ENCODE measurements at regions not wholly inside any gene's neighbourhood (a gene's known extent, or its start where the extent isn't known, plus 50 kb on each side); places are given as distances from the start of the nearest gene placed in this dataset.

DNA sequence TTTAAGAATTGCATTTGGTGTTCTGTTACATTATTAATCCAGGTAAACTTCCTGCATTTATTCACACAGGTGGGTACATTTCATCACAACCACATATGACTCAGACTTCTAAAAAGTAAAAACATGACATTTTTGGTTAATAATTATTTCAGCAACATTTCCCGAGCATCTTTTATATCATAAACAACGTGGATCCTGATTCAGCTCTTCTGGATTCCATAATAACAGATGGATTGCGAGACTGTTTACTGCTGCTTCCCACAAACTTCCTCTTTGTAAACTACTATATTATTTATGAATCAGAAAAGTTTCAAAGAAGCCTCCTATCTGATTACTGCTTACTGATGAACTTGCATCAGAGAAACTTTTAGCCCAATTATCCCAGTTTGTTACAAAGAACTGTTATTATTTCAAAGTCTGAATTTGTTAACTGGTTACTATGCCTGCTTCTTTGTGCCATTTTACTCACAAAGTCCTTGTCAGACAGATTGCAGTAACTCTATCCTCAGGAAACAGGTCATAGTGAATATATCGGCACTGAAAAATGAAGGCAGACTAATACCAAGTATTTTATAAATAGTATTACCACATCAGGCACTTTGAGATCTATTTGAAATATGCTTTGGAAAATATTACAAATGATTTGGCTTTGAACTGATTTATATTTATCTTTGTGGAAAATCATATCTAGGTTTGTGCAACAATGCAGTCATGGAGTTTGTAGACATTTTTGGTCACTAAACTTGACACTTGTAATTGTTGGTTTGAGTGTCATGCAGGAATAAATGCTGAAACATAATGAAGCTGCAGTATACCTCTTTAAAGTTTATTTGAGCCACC lies 511.6 kb downstream of the PLCL1 start:
- no peak overlapping the region for H3K9ac ChIP-seq (ENCODE audit: insufficient read length, low read depth)
- H3K9me3 ChIP-seq (ENCODE audit: insufficient read depth, low read length), result no peaks in the 10 kb centered on the region
- H3K36me3 ChIP-seq (ENCODE audit: insufficient read depth, insufficient read length, low read length), result no peaks in the 10 kb centered on the region
- DNase-seq (ENCODE audit: low read depth, low spot score), result no peak
- H3K4me3 ChIP-seq (ENCODE audit: insufficient read length, low read depth), result no peak overlapping the region
- no peak for TF ChIP-seq ZNF274 (IDR thresholded peaks at IDR 0.05; ENCODE audit: low read depth, low read length)
- TF ChIP-seq YY1 (IDR thresholded peaks at IDR 0.05; ENCODE audit: insufficient read depth, insufficient read length), result no peak
- TF ChIP-seq SUZ12 (IDR thresholded peaks at IDR 0.05; ENCODE audit: extremely low read depth, insufficient read depth, insufficient read length), result no peak
- H3K4me1 ChIP-seq (ENCODE audit: insufficient read depth, insufficient read length), result no peaks in the 10 kb centered on the region
- no peaks in the 10 kb centered on the region for H3K27me3 ChIP-seq (ENCODE audit: insufficient read depth, insufficient read length)

DNA sequence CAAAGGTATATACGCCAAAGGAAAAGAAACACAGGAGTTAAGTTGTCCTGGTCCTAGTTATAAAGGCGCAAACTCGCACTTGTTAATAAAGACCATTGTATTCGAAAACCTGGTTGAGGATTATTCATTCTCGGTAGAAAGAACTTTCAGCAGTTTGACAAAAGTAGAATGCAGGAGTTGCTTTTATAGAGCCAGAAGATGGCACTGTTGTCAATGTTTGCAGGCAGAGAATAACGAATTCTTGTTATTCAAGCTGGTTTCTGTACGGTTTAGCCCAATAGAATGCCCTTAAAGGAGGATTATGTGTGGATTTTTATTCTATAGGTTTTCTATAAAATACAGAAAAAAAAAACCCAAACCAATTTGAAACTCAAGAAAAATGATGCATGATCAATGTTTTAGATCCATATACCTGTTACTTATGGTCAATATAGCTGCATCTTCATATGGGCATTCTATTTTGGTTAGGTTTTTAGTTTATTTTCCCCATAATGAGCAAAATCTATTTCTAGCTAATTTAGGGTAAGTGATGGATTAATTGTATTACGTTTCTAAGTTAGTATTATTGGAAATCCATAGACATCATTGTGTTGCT lies 510.3 kb downstream of the PLCL1 start:
- H3K4me3 ChIP-seq (ENCODE audit: insufficient read length, low read depth), result no peak overlapping the region
- H3K9ac ChIP-seq (ENCODE audit: insufficient read length, low read depth), result no peak overlapping the region
- no peaks in the 10 kb centered on the region for H3K27me3 ChIP-seq (ENCODE audit: insufficient read depth, insufficient read length)
- H3K36me3 ChIP-seq (ENCODE audit: insufficient read depth, insufficient read length, low read length), result no peaks in the 10 kb centered on the region
- DNase-seq (ENCODE audit: low read depth, low spot score), result peak; percentile 61
- H3K9me3 ChIP-seq (ENCODE audit: insufficient read depth, low read length), result no peaks in the 10 kb centered on the region
- no peaks in the 10 kb centered on the region for H3K4me1 ChIP-seq (ENCODE audit: insufficient read depth, insufficient read length)
- TF ChIP-seq SUZ12 (IDR thresholded peaks at IDR 0.05; ENCODE audit: extremely low read depth, insufficient read depth, insufficient read length) (no peak), ZNF274 (IDR thresholded peaks at IDR 0.05; ENCODE audit: low read depth, low read length) (no peak), YY1 (IDR thresholded peaks at IDR 0.05; ENCODE audit: insufficient read depth, insufficient read length) (no peak)

DNA sequence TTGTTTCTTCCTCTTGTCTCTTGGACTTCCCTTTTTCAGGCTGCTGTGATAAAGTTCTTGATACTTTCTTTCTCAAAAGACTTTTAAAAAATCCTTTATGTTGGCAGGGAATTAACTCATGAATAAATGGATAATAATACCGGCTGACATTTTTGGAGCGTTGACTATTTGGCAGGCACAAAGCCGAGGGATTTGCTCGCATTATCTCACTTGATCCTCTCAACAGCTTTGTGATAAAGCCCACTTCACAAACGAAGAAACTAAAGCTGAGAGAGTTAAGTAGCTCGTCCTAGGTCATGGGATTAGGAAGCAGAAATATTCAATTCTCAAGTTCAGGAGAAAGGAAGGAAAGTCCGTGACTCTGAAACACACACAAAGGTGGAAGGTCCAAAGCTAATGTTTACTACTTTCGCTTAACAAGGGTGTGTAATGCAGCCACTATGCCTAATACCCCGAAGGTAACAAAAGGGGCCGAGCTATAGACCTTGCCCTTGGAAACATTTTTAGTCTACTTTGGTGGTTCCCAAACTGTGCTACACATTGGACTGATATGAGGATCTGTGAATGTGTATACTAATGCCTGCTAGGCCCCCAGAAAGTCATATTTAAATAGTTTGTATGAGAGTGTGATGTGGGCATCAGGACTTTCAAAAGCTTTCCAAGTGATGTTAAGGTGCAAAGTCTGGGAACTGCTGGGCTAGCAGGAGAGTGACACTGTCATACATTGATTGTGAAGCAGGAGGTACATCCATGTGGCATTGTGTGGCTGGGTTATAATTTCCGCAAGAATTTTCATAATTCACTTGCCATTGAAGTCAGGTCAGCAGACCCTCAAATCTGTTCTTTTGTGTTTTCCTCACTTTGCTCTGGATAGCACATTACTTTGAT lies 508.4 kb downstream of the PLCL1 start:
- no peak overlapping the region for H3K4me3 ChIP-seq (ENCODE audit: insufficient read length, low read depth)
- H3K9ac ChIP-seq (ENCODE audit: insufficient read length, low read depth), result no peak overlapping the region
- no peaks in the 10 kb centered on the region for H3K4me1 ChIP-seq (ENCODE audit: insufficient read depth, insufficient read length)
- H3K9me3 ChIP-seq (ENCODE audit: insufficient read depth, low read length), result no peaks in the 10 kb centered on the region
- no peak for DNase-seq (ENCODE audit: low read depth, low spot score)
- no peaks in the 10 kb centered on the region for H3K36me3 ChIP-seq (ENCODE audit: insufficient read depth, insufficient read length, low read length)
- H3K27me3 ChIP-seq (ENCODE audit: insufficient read depth, insufficient read length), result no peaks in the 10 kb centered on the region
- TF ChIP-seq SUZ12 (IDR thresholded peaks at IDR 0.05; ENCODE audit: extremely low read depth, insufficient read depth, insufficient read length) (no peak), ZNF274 (IDR thresholded peaks at IDR 0.05; ENCODE audit: low read depth, low read length) (no peak), YY1 (IDR thresholded peaks at IDR 0.05; ENCODE audit: insufficient read depth, insufficient read length) (no peak)

DNA sequence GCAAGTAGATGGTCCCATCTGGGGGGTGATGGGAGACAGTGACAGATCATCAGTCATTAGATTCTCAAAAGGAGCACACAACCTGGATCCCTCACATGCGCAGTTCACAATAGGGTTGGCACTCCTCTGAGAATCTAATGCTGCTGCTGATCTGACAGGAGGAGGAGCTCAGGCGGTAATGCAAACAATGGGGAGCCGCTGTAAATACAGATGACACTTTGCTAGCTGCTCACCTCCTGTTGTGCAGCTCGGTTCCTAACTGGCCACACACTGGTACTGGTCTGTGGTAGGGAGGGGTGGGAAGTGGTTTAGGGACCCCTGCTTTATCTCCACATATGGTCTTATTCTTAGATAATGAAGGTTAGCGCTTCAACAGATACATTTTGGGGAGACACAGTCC lies 506.6 kb downstream of the PLCL1 start:
- no peaks in the 10 kb centered on the region for H3K4me1 ChIP-seq (ENCODE audit: insufficient read depth, insufficient read length)
- H3K4me3 ChIP-seq (ENCODE audit: insufficient read length, low read depth), result no peak overlapping the region
- H3K9me3 ChIP-seq (ENCODE audit: insufficient read depth, low read length), result no peaks in the 10 kb centered on the region
- H3K27me3 ChIP-seq (ENCODE audit: insufficient read depth, insufficient read length), result no peaks in the 10 kb centered on the region
- TF ChIP-seq SUZ12 (IDR thresholded peaks at IDR 0.05; ENCODE audit: extremely low read depth, insufficient read depth, insufficient read length) (no peak), ZNF274 (IDR thresholded peaks at IDR 0.05; ENCODE audit: low read depth, low read length) (no peak), YY1 (IDR thresholded peaks at IDR 0.05; ENCODE audit: insufficient read depth, insufficient read length) (no peak)
- H3K9ac ChIP-seq (ENCODE audit: insufficient read length, low read depth), result no peak overlapping the region
- DNase-seq (ENCODE audit: low read depth, low spot score), result no peak
- H3K36me3 ChIP-seq (ENCODE audit: insufficient read depth, insufficient read length, low read length), result no peaks in the 10 kb centered on the region

DNA sequence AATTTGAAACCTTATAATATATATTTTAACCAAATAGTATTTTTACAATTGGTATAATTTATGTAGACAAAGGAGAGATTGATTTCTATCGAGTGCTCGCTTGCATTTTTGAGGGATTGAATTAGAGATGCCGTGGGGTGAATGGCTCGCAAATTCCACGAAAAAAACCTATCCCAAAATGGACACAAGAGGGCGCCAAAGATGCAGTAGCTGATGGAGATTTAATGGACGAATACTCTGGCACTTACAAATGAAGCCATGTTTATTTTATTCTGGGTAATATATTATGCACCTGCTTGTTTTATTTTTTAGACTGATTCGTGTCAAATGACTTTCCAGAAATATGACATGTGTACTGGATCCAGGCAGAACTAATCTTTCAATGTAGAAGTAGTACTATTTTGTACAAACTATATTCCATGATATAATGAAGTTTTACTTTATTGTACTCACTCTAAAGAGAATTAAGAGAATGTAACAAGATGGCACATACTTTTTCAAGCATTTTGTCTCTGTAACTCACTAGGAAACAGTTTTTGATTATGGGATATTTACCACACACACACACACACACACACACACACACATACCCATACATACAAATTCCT lies 505.4 kb downstream of the PLCL1 start:
- Histone ChIP-seq H3K9ac (ENCODE audit: insufficient read length, low read depth) (no peak overlapping the region), H3K36me3 (ENCODE audit: insufficient read depth, insufficient read length, low read length) (no peaks in the 10 kb centered on the region), H3K4me1 (ENCODE audit: insufficient read depth, insufficient read length) (no peaks in the 10 kb centered on the region), H3K9me3 (ENCODE audit: insufficient read depth, low read length) (no peaks in the 10 kb centered on the region), H3K27me3 (ENCODE audit: insufficient read depth, insufficient read length) (no peaks in the 10 kb centered on the region), H3K4me3 (ENCODE audit: insufficient read length, low read depth) (no peak overlapping the region)
- DNase-seq (ENCODE audit: low read depth, low spot score), result peak; percentile 47
- TF ChIP-seq SUZ12 (IDR thresholded peaks at IDR 0.05; ENCODE audit: extremely low read depth, insufficient read depth, insufficient read length) (no peak), ZNF274 (IDR thresholded peaks at IDR 0.05; ENCODE audit: low read depth, low read length) (no peak), YY1 (IDR thresholded peaks at IDR 0.05; ENCODE audit: insufficient read depth, insufficient read length) (no peak)

DNA sequence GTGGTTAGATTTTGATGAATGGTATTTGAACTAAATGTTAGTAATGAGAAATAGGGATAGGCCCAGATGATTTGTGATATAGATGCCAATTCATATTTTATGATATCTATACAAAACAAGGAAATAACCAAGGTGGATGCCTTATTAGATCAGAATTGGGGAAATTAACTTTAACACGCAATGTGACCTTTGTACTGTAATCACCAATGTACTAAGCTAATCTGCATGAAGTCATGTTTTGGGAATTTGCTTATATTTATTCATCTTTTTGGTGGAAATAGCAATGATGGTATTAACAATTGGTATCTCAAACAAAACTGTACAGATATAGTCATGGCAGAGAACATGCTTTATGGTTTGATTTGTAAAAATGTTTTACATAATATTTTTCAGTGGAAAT lies 504.7 kb downstream of the PLCL1 start:
- H3K27me3 ChIP-seq (ENCODE audit: insufficient read depth, insufficient read length), result no peaks in the 10 kb centered on the region
- H3K9me3 ChIP-seq (ENCODE audit: insufficient read depth, low read length), result no peaks in the 10 kb centered on the region
- no peaks in the 10 kb centered on the region for H3K4me1 ChIP-seq (ENCODE audit: insufficient read depth, insufficient read length)
- TF ChIP-seq SUZ12 (IDR thresholded peaks at IDR 0.05; ENCODE audit: extremely low read depth, insufficient read depth, insufficient read length), result no peak
- TF ChIP-seq ZNF274 (IDR thresholded peaks at IDR 0.05; ENCODE audit: low read depth, low read length), result no peak
- TF ChIP-seq YY1 (IDR thresholded peaks at IDR 0.05; ENCODE audit: insufficient read depth, insufficient read length), result no peak
- DNase-seq (ENCODE audit: low read depth, low spot score), result no peak
- no peaks in the 10 kb centered on the region for H3K36me3 ChIP-seq (ENCODE audit: insufficient read depth, insufficient read length, low read length)
- H3K4me3 ChIP-seq (ENCODE audit: insufficient read length, low read depth), result no peak overlapping the region
- H3K9ac ChIP-seq (ENCODE audit: insufficient read length, low read depth), result no peak overlapping the region
